Upper lobe of right lung (tissue), 1 donor: ENCODE measurements at regions not wholly inside any gene's neighbourhood (a gene's known extent, or its start where the extent isn't known, plus 50 kb on each side); places are given as distances from the start of the nearest gene placed in this dataset.

ENCODE experiments used
- ATAC-seq: fragments of 200-7000 bp; cut with Tn5 transposase; one replicate; pipeline ENCODE4 v1.9.1; 2020; ENCODE audit warnings: mild to moderate bottlenecking, moderate library complexity
- DNase-seq: peaks from one replicate; pipeline ENCODE4 v3.0.0-alpha.2; 2020
- H3K27ac ChIP-seq: fragments of 200-600 bp; one replicate; pipeline ENCODE4 v1.8.0; 2022
- H3K27me3 ChIP-seq: fragments of 200-600 bp; one replicate; pipeline ENCODE4 v1.8.0; 2022; ENCODE audit warnings: mild to moderate bottlenecking
- H3K36me3 ChIP-seq: fragments of 200-600 bp; one replicate; pipeline ENCODE4 v1.8.0; 2022
- H3K4me1 ChIP-seq: fragments of 200-600 bp; one replicate; pipeline ENCODE4 v1.8.0; 2022
- H3K4me3 ChIP-seq: fragments of 200-600 bp; one replicate; pipeline ENCODE4 v1.8.0; 2022; ENCODE audit warnings: mild to moderate bottlenecking
- H3K9me3 ChIP-seq: fragments of 200-600 bp; one replicate; pipeline ENCODE4 v1.8.0; 2022
- intact Hi-C: fragments of 100-400 bp; cut with DNase I; formaldehyde crosslinking; loops from one replicate; pipeline ENCODE4 v1.11.0; 2022
- TF ChIP-seq, protein P1 (sequence below): fragments of 200-600 bp; IDR thresholded peaks from one replicate; pipeline ENCODE4 v1.8.0; 2022; ENCODE audit warnings: antibody characterized with exemption
- donor health status: DM: no; HTN: yes; CAD: no; lungs with severe emphysema.

DNA sequence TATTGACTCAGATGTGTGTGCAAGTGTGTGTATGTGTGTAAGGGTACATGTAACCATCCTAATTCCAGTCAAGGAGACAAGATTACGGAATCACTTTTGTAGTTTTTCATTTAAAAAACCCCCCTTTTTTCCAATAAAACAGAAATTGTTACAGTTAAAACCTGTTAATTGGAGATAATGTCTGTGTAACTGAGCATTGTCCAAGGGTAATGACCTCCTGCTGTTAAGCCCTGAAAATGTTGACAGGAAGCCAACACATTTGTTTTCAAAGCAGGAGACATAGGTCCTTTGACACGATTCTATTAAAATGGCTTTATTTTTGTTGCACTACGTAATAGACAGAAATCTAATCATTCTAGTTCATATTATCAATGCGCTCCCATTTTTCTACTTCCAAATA lies 457.3 kb upstream of the ARRDC3 start:
- Histone ChIP-seq H3K27me3 (no peaks in the 10 kb centered on the region), H3K36me3 (no peaks in the 10 kb centered on the region), H3K4me1 (no peaks in the 10 kb centered on the region), H3K9me3 (no peaks in the 10 kb centered on the region), H3K27ac (no peak overlapping the region), H3K4me3 (no peak overlapping the region)
- ATAC-seq (no peak), DNase-seq (no peak)
- TF ChIP-seq, protein P1, sequence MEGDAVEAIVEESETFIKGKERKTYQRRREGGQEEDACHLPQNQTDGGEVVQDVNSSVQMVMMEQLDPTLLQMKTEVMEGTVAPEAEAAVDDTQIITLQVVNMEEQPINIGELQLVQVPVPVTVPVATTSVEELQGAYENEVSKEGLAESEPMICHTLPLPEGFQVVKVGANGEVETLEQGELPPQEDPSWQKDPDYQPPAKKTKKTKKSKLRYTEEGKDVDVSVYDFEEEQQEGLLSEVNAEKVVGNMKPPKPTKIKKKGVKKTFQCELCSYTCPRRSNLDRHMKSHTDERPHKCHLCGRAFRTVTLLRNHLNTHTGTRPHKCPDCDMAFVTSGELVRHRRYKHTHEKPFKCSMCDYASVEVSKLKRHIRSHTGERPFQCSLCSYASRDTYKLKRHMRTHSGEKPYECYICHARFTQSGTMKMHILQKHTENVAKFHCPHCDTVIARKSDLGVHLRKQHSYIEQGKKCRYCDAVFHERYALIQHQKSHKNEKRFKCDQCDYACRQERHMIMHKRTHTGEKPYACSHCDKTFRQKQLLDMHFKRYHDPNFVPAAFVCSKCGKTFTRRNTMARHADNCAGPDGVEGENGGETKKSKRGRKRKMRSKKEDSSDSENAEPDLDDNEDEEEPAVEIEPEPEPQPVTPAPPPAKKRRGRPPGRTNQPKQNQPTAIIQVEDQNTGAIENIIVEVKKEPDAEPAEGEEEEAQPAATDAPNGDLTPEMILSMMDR = no peak
- intact Hi-C loops = no loop called here

DNA sequence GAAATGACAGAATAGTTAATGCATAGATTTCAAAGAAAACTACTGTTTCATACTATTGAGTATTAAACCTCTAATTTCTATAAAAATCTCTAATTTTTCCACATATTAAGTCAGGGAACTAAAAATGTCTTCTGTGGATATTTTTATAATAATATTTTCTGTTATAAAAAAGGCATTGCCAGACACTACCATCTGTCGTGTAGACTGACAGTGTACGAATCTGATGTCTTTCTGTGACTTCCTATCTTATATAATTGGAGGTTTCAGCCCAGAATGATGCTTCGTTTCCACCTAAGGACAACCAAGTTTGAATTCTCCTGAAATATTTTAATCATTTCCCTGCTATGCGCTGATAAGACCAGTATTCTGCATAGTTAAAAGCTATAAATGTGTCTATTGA lies 456.6 kb upstream of the ARRDC3 start:
- TF ChIP-seq, protein P1 = no peak

DNA sequence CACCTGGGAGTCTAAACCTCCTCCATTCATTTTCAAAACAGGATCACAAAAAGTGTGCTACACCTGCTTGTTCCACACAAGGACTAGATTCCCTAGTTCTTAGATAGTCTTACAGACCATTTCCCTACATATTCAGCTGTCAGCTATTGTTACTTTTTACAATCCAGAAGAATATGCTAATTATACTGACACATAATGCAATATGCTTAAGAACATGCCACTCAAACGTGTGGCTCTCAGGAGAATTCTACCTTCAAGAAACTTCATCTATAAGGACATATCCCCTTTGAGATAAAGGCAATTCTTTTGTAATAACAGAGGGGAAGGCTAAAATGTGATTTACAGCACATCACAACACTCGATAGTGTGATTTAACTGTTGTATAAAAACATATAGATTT lies 456.1 kb upstream of the ARRDC3 start:
- intact Hi-C loops = no loop called here
- Histone ChIP-seq H3K36me3 (no peaks in the 10 kb centered on the region), H3K4me1 (no peaks in the 10 kb centered on the region), H3K27me3 (no peaks in the 10 kb centered on the region), H3K27ac (no peak overlapping the region), H3K9me3 (no peaks in the 10 kb centered on the region), H3K4me3 (no peak overlapping the region)
- ATAC-seq (no peak), DNase-seq (no peak)
- TF ChIP-seq, protein P1 = no peak

More for the DNA sequence above, 456.6 kb upstream of the ARRDC3 start:
- DNase-seq (no peak), ATAC-seq (no peak)
- Histone ChIP-seq H3K4me1 (no peaks in the 10 kb centered on the region), H3K4me3 (no peak overlapping the region), H3K36me3 (no peaks in the 10 kb centered on the region), H3K27ac (no peak overlapping the region), H3K27me3 (no peaks in the 10 kb centered on the region), H3K9me3 (no peaks in the 10 kb centered on the region)
- intact Hi-C loops = no loop called here

DNA sequence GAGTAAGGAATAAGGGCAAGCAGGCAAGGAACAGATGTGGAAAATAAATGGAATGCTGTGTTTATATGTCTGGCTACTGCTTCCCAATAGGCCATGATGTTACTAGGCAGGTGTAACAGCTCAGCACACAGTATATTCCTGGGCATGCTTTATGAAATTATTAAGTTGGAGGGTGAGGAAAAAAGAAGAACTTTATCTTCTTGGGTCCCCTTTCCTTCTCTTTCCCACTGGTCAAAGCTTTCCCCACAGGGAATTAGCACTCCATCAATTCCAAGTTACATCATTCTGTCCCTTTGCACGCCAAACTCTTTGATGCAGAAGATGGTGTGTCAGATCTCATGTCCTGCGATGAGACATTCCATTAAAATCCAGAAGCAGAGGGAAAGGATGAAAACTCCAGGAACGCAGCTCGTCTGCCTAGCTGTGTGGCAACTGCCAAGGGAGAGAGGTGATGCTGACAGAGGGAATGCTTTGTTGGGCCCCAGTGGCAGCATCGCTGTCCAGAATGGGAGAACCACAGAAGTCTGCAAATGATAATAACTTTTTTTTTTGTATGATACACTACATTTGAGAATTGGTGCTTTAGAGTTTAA lies 447.3 kb upstream of the ARRDC3 start:
- TF ChIP-seq, protein P1 = no peak
- intact Hi-C loops = no loop called here
- DNase-seq (no peak), ATAC-seq (peak; percentile 38)
- Histone ChIP-seq H3K27ac (no peak overlapping the region), H3K27me3 (no peaks in the 10 kb centered on the region), H3K9me3 (no peaks in the 10 kb centered on the region), H3K36me3 (no peaks in the 10 kb centered on the region), H3K4me3 (no peak overlapping the region), H3K4me1 (no peaks in the 10 kb centered on the region)

DNA sequence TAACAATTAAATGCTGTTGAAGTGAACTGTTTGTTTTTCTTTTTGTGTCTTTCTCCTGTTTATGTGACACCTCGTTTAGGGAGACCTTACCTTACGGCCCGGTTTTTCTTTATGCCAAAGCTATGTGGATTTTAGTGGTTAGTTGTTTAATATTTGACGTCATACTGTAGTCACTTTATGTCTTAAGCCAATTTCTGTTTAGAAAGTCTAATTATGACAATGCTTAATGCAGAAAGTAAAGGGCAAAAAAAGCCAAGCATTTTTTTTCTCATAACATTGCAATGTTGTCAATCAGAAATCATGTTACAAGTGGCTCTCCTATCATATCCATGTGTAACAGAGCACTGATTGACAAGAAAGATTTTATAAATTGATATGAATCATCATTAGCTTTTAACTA lies 442.5 kb upstream of the ARRDC3 start:
- TF ChIP-seq, protein P1 = no peak
- intact Hi-C loops = no loop called here

DNA sequence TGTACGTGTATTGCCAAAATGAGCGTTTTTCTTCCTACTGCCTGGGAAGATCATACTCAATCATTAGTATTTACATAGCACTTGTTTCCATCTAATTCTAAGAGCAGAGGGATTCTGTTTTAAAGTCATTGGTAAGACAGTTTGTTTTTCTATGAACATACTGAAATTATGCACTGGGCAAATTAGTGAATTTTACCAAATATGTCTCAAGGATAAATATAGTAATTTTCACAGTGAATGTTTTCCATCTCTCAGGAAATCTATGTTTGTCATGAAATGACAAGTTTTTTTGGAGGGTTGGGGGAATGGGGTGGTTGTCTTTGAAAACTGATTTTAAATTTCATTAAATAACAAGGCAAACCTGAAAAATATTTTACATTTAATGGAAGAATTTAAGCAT lies 441.3 kb upstream of the ARRDC3 start:
- DNase-seq (no peak), ATAC-seq (no peak)
- Histone ChIP-seq H3K27me3 (no peaks in the 10 kb centered on the region), H3K4me3 (no peak overlapping the region), H3K9me3 (no peaks in the 10 kb centered on the region), H3K27ac (no peak overlapping the region), H3K4me1 (no peaks in the 10 kb centered on the region), H3K36me3 (no peaks in the 10 kb centered on the region)
- TF ChIP-seq, protein P1 = no peak
- intact Hi-C loops = no loop called here

More for the DNA sequence above, 442.5 kb upstream of the ARRDC3 start:
- Histone ChIP-seq H3K27me3 (no peaks in the 10 kb centered on the region), H3K27ac (no peak overlapping the region), H3K4me3 (no peak overlapping the region), H3K4me1 (no peaks in the 10 kb centered on the region), H3K36me3 (no peaks in the 10 kb centered on the region), H3K9me3 (no peaks in the 10 kb centered on the region)
- DNase-seq (no peak), ATAC-seq (no peak)
